Kidney (tissue), 13 donors: ENCODE measurements at regions not wholly inside any gene's neighbourhood (a gene's known extent, or its start where the extent isn't known, plus 50 kb on each side); places are given as distances from the start of the nearest gene placed in this dataset.

Experiments
- DNase-seq, 5 donors: peaks; one replicate each; pipeline ENCODE4 v3.0.0-alpha.2; 2013 to 2020
- FAIRE-seq: peaks from 2 replicates; lab custom pipeline; 2012; peaks lifted over from hg19 to GRCh38; lab: Jason Lieb, UNC
- H3K27ac ChIP-seq, 2 donors: one replicate each; pipeline ENCODE4 v1.7.0; 2013; ENCODE audit warnings: low read depth in 2 of 2, low read length in 2 of 2, inconsistent platforms in 1 of 2
- H3K27me3 ChIP-seq: one replicate; pipeline ENCODE4 v1.7.1; 2013; ENCODE audit warnings: low read length, inconsistent platforms; ENCODE audit not compliant: control insufficient read depth, insufficient read depth
- H3K36me3 ChIP-seq, 3 donors: one replicate each; pipeline versions ENCODE4 v1.7.0 to v1.7.1; 2013; ENCODE audit warnings: low read length in 3 of 3, control low read depth in 1 of 3, inconsistent platforms in 1 of 3; ENCODE audit not compliant: insufficient read depth in 3 of 3, control insufficient read depth in 2 of 3
- H3K4me1 ChIP-seq, 3 donors: one replicate each; pipeline versions ENCODE4 v1.7.0 to v1.7.1; 2013; ENCODE audit warnings: low read length in 3 of 3, inconsistent platforms in 1 of 3, low read depth in 1 of 3; ENCODE audit not compliant: control insufficient read depth in 2 of 3, insufficient read depth in 2 of 3
- H3K4me3 ChIP-seq, 3 donors: one replicate each; pipeline versions ENCODE4 v1.7.0 to v1.8.1; 2013; ENCODE audit warnings: low read length in 3 of 3, control low read depth in 1 of 3, inconsistent platforms in 1 of 3
- H3K9ac ChIP-seq, 3 donors: one replicate each; pipeline versions ENCODE4 v1.7.0 to v1.7.1; 2013; ENCODE audit warnings: low read length in 3 of 3, control low read depth in 1 of 3, inconsistent platforms in 1 of 3
- H3K9me3 ChIP-seq, 3 donors: one replicate each; pipeline versions ENCODE4 v1.7.0 to v1.7.1; 2013; ENCODE audit warnings: low read length in 3 of 3, control low read depth in 1 of 3, inconsistent platforms in 1 of 3; ENCODE audit not compliant: control insufficient read depth in 2 of 3, insufficient read depth in 1 of 3
- CTCF ChIP-seq: IDR thresholded peaks from 3 replicates; pipeline ENCODE4 v1.5.1; 2012; ENCODE audit warnings: mild to moderate bottlenecking, moderate library complexity, borderline replicate concordance; ENCODE audit not compliant: insufficient read depth; ENCODE audit errors: extremely low read depth
- intact Hi-C: fragments of 100-400 bp; cut with DNase I; formaldehyde crosslinking; loops from one replicate; pipeline ENCODE4 v1.11.1; 2022
- donor health status: control.
- donor health status: control.
- donor health status: control.
- donor health status: control.
- donor health status: control.
- donor health status: DM: yes; HTN: yes; CAD: no.
- donor health status: Normal renal cell carcinoma (clear cell type).

GRCh38 chr9:126230692-126231091, 95.9 kb upstream of the MVB12B start:
- FAIRE-seq (no peak), DNase-seq (no peak)
- Histone ChIP-seq H3K36me3 (no peaks in the 10 kb centered on the region), H3K27ac (no peak overlapping the region), H3K9me3 (no peaks in the 10 kb centered on the region), H3K4me3 (no peak overlapping the region), H3K4me1 (no peaks in the 10 kb centered on the region), H3K9ac (no peak overlapping the region), H3K27me3 (no peaks in the 10 kb centered on the region)
- TF ChIP-seq CTCF: no peak
- intact Hi-C loops: no loop called here

- Histone ChIP-seq H3K4me1 (no peaks in the 10 kb centered on the region), H3K27ac (no peak overlapping the region), H3K9ac (no peak overlapping the region), H3K4me3 (no peak overlapping the region), H3K36me3 (no peaks in the 10 kb centered on the region), H3K27me3 (no peaks in the 10 kb centered on the region), H3K9me3 (no peaks in the 10 kb centered on the region)
- no peak for FAIRE-seq
- no peak for TF ChIP-seq CTCF
- intact Hi-C loops: no loop called here
- DNase-seq: no peak
Observed at GRCh38 chr9:126232461-126232860, 94.2 kb upstream of the MVB12B start.

- Histone ChIP-seq H3K9me3 (no peaks in the 10 kb centered on the region), H3K27ac (no peak overlapping the region), H3K27me3 (no peaks in the 10 kb centered on the region), H3K4me1 (no peaks in the 10 kb centered on the region), H3K4me3 (no peak overlapping the region), H3K9ac (no peak overlapping the region), H3K36me3 (no peaks in the 10 kb centered on the region)
- DNase-seq (no peak), FAIRE-seq (no peak)
- intact Hi-C loops: no loop called here
- no peak for TF ChIP-seq CTCF
Observed at GRCh38 chr9:126233175-126233574, 93.5 kb upstream of the MVB12B start.

- DNase-seq (no peak), FAIRE-seq (no peak)
- no peak overlapping the region for H3K27ac ChIP-seq
- H3K27me3 ChIP-seq: no peaks in the 10 kb centered on the region
- intact Hi-C loops: no loop called here
- H3K9me3 ChIP-seq: no peaks in the 10 kb centered on the region
- TF ChIP-seq CTCF: no peak
- H3K9ac ChIP-seq: no peak overlapping the region
- no peak overlapping the region for H3K4me3 ChIP-seq
- H3K36me3 ChIP-seq: no peaks in the 10 kb centered on the region
- H3K4me1 ChIP-seq: no peaks in the 10 kb centered on the region
Observed at GRCh38 chr9:126233913-126234525, 92.6 kb upstream of the MVB12B start.
